ENCODE measurements at regions not wholly inside any gene's neighbourhood (a gene's known extent, or its start where the extent isn't known, plus 50 kb on each side); places are given as distances from the start of the nearest gene placed in this dataset.

DNA sequence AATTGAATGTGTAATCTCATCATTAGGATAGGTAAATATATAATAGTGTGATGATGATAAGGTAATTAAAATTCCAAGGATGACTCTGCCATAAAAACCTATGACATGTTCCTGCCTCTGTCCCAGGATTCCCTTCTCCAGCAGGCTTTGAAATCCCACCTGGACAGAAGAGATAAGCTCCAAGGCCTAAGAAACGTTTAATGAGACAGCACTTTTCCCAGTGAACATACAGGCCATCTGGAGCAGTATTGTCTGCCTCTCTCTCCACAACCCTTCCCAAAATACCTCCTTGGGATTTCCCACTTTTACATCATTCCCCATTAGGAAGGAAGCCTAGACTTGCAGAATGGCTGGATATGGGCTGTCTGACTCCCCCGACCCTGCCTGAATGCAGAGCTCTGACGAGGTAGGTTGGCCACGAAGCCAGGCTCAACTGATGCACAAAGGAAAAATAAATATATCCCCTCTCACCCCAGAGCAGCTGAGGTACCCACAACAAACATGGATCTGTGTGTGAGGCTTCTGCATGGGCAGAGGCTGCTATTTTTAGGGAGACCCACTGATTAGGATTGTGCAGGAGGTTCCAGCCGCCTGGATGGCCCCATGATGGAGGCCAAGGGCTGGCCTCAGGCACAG, 71.0 kb downstream of the TMPRSS5 start:
- TF ChIP-seq CTCF (IDR thresholded peaks at IDR 0.05) = no peak

DNA sequence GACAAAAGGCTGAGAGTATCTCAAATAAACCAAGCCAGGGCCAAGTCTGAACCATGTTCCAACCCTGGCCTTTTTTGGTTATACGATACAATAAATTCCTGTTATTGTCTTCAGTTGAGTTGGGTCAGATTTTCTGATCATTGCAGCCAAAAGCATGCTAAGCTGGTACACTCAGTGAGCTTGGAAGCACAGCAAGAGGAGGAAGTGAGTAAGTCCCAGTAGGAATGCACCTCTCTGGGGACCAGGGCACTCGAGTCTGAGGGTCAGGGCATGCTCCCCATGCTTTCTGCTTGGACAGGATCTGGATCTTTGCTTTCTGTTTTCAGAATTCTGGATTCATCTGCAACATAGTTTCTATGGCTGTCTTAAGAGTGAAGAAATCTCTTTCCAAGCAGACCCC, 73.1 kb downstream of the TMPRSS5 start:
- no peak for TF ChIP-seq CTCF (IDR thresholded peaks at IDR 0.05)

DNA sequence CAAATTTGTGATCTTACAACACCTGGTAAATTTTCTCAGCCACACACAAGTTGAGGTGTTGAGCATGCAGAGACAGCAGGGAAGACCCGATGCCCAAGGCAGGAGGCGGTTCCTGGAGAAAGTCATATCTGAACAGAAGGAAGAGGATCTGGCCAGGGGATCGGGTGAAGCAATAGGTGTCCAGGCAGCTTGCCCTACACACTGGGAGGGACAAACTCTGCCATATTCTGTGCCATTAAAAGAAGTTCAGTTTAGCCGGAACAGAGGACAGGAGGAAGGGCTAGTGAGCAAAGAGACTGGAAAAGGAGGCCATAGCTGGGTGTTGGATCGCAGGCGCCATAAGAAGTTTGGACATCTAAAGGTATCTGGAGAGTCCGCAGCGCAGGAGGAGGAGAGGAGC, 76.5 kb downstream of the TMPRSS5 start:
- TF ChIP-seq CTCF (IDR thresholded peaks at IDR 0.05) = no peak

GRCh38 chr11:113628912-113629311, 77.2 kb downstream of the TMPRSS5 start:
- TF ChIP-seq CTCF (IDR thresholded peaks at IDR 0.05) = no peak

DNA sequence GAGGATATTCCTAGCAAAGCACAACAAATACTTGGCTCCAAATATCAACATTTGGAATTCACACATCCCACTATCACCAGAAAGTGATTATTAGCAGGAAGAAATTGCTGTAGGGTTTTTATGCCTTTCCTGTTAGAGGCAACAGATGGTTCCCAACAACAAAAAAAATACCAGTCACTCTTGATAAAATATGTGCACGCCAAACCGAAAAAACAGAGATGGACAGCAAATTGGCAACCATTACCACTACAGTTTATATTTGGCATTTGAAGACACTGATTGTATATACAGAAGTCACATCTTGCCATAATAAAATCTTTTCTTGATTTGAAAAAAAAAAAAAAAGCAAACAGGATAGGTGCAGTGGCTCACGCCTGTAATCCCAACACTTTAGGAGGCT, 78.2 kb downstream of the TMPRSS5 start:
- no peak for TF ChIP-seq CTCF (IDR thresholded peaks at IDR 0.05)

DNA sequence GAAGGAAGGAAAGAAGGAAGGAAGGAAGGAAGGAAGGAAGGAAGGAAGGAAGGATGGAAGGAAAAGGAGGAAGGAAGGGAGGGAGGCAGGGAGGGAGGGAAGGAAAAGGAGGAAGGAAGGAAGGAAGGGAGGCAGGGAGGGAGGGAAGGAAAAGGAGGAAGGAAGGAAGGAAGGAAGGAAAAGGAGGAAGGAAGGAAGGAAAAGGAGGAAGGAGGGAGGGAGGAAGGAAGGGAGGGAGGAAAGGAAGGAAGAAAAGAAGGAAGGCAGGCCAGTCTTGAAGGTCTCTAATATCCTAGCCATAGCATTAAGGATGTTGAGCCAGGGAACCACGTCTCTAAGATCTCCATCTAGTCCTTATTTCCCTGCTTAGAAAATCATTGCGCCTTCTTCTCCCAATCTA, 78.8 kb downstream of the TMPRSS5 start:
- TF ChIP-seq CTCF (IDR thresholded peaks at IDR 0.05) = no peak

DNA sequence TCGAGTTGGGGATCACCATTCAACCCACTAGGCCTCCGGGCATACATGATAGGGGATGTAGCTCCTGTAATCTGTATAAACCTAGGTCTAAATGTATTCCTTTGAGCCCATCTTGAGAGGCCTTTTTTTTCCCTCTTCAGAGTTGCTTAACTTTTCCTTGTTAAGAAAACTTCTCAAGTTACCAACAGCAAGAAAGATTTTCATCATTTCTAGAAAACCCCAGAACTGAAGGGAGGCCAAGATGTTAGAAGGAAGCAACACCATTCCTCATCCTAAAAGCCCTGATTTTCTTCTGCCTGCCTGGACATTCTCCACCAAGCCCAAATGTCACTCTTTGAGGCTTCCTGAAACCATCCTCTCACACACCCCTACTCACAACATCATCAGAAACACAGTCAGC, 79.4 kb downstream of the TMPRSS5 start:
- TF ChIP-seq CTCF (IDR thresholded peaks at IDR 0.05) = no peak

- TF ChIP-seq CTCF (IDR thresholded peaks at IDR 0.05) = no peak
Observed at GRCh38 chr11:113623114-113623513, 83.0 kb downstream of the TMPRSS5 start.
